SK-N-SH treated with all-trans-retinoic acid at 6 μM for 48 hours (cell line): ENCODE measurements at regions not wholly inside any gene's neighbourhood (a gene's known extent, or its start where the extent isn't known, plus 50 kb on each side); places are given as distances from the start of the nearest gene placed in this dataset.

ENCODE experiments used
- ATAC-seq: fragments of 200-7000 bp; cut with Tn5 transposase; 3 replicates; pipeline ENCODE4 v1.9.1; 2020; ENCODE audit warnings: mild to moderate bottlenecking, moderate library complexity
- ARNTL ChIP-seq: fragments of 450-650 bp; formaldehyde crosslinking; IDR thresholded peaks from 2 replicates; pipeline ENCODE4 v1.5.0; 2020; ENCODE audit warnings: low read depth, mild to moderate bottlenecking, moderate library complexity, borderline replicate concordance
- BACH2 ChIP-seq: fragments of 250-450 bp; sonication (Bioruptor Pico); IDR thresholded peaks from 2 replicates; pipeline ENCODE4 v1.9.0; 2021; ENCODE audit warnings: mild to moderate bottlenecking, borderline replicate concordance
- CREB5 ChIP-seq: fragments of 250-450 bp; sonication (Bioruptor Pico); IDR thresholded peaks from 2 replicates; pipeline ENCODE4 v1.5.1; 2020; ENCODE audit warnings: low read depth, mild to moderate bottlenecking, moderate library complexity
- CSDC2 ChIP-seq: fragments of 250-450 bp; sonication (Bioruptor Pico); IDR thresholded peaks from 2 replicates; pipeline ENCODE4 v1.5.0; 2020; ENCODE audit warnings: mild to moderate bottlenecking, moderate library complexity
- CSRNP3 ChIP-seq: fragments of 250-450 bp; sonication (Bioruptor Pico); IDR thresholded peaks from 2 replicates; pipeline ENCODE4 v1.5.1; 2021; ENCODE audit warnings: mild to moderate bottlenecking, moderate library complexity
- GLIS3 ChIP-seq: fragments of 250-450 bp; sonication (Bioruptor Pico); IDR thresholded peaks from 2 replicates; pipeline ENCODE4 v1.5.0; 2020; ENCODE audit warnings: mild to moderate bottlenecking, moderate library complexity
- ISL1 ChIP-seq: fragments of 250-450 bp; sonication (Bioruptor Pico); IDR thresholded peaks from 2 replicates; pipeline ENCODE4 v2.1.2; 2022; ENCODE audit warnings: mild to moderate bottlenecking, moderate library complexity
- OSR1 ChIP-seq: fragments of 250-450 bp; sonication (Bioruptor Pico); IDR thresholded peaks from 2 replicates; pipeline ENCODE4 v1.8.0; 2022; ENCODE audit warnings: moderate library complexity, mild to moderate bottlenecking, inconsistent platforms
- POU6F1 ChIP-seq: fragments of 250-450 bp; sonication (Bioruptor Pico); IDR thresholded peaks from 2 replicates; pipeline ENCODE4 v1.8.0; 2021; ENCODE audit warnings: low read depth, mild to moderate bottlenecking, moderate library complexity, borderline replicate concordance
- PPARA ChIP-seq: fragments of 250-450 bp; sonication (Bioruptor Pico); IDR thresholded peaks from 2 replicates; pipeline ENCODE4 v1.5.0; 2020; ENCODE audit warnings: mild to moderate bottlenecking, borderline replicate concordance
- RARB ChIP-seq: fragments of 250-450 bp; sonication (Bioruptor Pico); IDR thresholded peaks from 2 replicates; pipeline ENCODE4 v1.8.0; 2021; ENCODE audit warnings: mild to moderate bottlenecking, moderate library complexity
- SNAI2 ChIP-seq: fragments of 250-450 bp; sonication (Bioruptor Pico); IDR thresholded peaks from 2 replicates; pipeline ENCODE4 v1.5.0; 2020; ENCODE audit warnings: mild to moderate bottlenecking, moderate library complexity
- TOX ChIP-seq: fragments of 250-450 bp; sonication (Bioruptor Pico); IDR thresholded peaks from 2 replicates; pipeline ENCODE4 v1.8.0; 2021; ENCODE audit warnings: mild to moderate bottlenecking, moderate library complexity, borderline replicate concordance
- ZC3H10 ChIP-seq: fragments of 250-450 bp; sonication (Bioruptor Pico); IDR thresholded peaks from 2 replicates; pipeline ENCODE4 v1.5.1; 2021; ENCODE audit warnings: mild to moderate bottlenecking, moderate library complexity
- ZFP3 ChIP-seq: fragments of 250-450 bp; sonication (Bioruptor Pico); IDR thresholded peaks from 2 replicates; pipeline ENCODE4 v1.5.0; 2020; ENCODE audit warnings: mild to moderate bottlenecking, moderate library complexity
- ZFP30 ChIP-seq: fragments of 450-650 bp; formaldehyde crosslinking; IDR thresholded peaks from 2 replicates; pipeline ENCODE4 v1.5.0; 2022; ENCODE audit warnings: mild to moderate bottlenecking, moderate library complexity
- ZNF565 ChIP-seq: fragments of 450-650 bp; formaldehyde crosslinking; conservative IDR thresholded peaks from 2 replicates; pipeline ENCODE4 v1.5.0; 2020; ENCODE audit warnings: low read depth, mild to moderate bottlenecking, moderate library complexity
- ZNF8 ChIP-seq: fragments of 450-650 bp; formaldehyde crosslinking; IDR thresholded peaks from 2 replicates; pipeline ENCODE4 v1.5.0; 2020; ENCODE audit warnings: mild to moderate bottlenecking, moderate library complexity
- TF ChIP-seq, protein P1 (sequence below): fragments of 250-450 bp; sonication (Bioruptor Pico); IDR thresholded peaks from 2 replicates; pipeline ENCODE4 v1.8.0; 2020; ENCODE audit warnings: mild to moderate bottlenecking, moderate library complexity, borderline replicate concordance
- TF ChIP-seq, protein P2 (sequence below): fragments of 250-450 bp; sonication (Bioruptor Pico); IDR thresholded peaks from 2 replicates; pipeline ENCODE4 v1.5.0; 2020; ENCODE audit warnings: mild to moderate bottlenecking, moderate library complexity

DNA sequence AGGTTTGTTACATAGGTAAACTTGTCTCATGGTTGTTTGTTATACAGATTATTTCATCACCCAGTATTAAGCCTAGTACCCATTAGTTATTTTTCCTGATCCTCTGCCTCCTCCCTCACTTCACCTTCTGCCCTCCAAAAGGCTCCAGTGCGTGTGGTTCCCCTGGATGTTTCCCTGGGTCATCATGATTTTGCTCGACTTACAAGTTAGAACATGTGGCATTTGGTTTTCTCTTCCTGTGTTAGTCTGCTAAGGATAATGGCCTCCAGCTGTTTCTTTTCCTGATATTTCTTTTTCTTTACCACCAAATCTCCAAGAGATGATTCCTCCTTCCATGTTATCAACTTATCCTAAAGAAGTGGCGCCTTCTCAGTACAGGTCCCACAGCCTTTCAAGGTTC is 543.1 kb upstream of the ADGRL3 start:
- TF ChIP-seq TOX (no peak), GLIS3 (CRISPR knock-in tag) (no peak), BACH2 (CRISPR knock-in tag) (no peak), CREB5 (CRISPR knock-in tag) (no peak), RARB (CRISPR knock-in tag) (no peak), ZFP30 (CRISPR knock-in tag) (no peak), OSR1 (no peak), SNAI2 (CRISPR knock-in tag) (no peak), PPARA (CRISPR knock-in tag) (no peak), ZNF8 (no peak), ARNTL (CRISPR knock-in tag) (no peak), ZFP3 (CRISPR knock-in tag) (no peak), CSDC2 (CRISPR knock-in tag) (no peak), CSRNP3 (no peak), ZC3H10 (CRISPR knock-in tag) (no peak)
- TF ChIP-seq, protein P1, sequence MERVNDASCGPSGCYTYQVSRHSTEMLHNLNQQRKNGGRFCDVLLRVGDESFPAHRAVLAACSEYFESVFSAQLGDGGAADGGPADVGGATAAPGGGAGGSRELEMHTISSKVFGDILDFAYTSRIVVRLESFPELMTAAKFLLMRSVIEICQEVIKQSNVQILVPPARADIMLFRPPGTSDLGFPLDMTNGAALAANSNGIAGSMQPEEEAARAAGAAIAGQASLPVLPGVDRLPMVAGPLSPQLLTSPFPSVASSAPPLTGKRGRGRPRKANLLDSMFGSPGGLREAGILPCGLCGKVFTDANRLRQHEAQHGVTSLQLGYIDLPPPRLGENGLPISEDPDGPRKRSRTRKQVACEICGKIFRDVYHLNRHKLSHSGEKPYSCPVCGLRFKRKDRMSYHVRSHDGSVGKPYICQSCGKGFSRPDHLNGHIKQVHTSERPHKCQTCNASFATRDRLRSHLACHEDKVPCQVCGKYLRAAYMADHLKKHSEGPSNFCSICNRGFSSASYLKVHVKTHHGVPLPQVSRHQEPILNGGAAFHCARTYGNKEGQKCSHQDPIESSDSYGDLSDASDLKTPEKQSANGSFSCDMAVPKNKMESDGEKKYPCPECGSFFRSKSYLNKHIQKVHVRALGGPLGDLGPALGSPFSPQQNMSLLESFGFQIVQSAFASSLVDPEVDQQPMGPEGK (CRISPR knock-in tag), result no peak
- TF ChIP-seq, protein P2, sequence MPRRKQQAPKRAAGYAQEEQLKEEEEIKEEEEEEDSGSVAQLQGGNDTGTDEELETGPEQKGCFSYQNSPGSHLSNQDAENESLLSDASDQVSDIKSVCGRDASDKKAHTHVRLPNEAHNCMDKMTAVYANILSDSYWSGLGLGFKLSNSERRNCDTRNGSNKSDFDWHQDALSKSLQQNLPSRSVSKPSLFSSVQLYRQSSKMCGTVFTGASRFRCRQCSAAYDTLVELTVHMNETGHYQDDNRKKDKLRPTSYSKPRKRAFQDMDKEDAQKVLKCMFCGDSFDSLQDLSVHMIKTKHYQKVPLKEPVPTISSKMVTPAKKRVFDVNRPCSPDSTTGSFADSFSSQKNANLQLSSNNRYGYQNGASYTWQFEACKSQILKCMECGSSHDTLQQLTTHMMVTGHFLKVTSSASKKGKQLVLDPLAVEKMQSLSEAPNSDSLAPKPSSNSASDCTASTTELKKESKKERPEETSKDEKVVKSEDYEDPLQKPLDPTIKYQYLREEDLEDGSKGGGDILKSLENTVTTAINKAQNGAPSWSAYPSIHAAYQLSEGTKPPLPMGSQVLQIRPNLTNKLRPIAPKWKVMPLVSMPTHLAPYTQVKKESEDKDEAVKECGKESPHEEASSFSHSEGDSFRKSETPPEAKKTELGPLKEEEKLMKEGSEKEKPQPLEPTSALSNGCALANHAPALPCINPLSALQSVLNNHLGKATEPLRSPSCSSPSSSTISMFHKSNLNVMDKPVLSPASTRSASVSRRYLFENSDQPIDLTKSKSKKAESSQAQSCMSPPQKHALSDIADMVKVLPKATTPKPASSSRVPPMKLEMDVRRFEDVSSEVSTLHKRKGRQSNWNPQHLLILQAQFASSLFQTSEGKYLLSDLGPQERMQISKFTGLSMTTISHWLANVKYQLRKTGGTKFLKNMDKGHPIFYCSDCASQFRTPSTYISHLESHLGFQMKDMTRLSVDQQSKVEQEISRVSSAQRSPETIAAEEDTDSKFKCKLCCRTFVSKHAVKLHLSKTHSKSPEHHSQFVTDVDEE, result no peak
- ATAC-seq, result no peak

DNA sequence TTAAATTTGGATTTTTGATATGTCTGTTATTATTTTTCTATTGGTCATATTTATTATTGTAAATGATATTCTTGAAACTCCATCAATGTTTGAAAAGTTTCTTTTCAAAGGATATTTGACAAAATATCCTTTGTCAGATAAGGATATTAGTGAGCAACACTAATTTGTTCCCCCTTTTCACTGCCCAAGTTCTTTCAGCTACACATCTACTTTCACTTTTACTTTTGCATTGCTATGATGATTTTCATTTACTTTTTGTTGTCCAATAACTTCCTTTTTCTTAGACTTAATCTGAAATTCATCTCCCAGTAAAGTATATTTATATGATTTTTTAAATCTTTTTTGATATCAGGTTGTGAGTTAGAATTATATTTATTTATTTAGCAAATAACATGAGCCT is 542.3 kb upstream of the ADGRL3 start:
- no peak for ATAC-seq
- TF ChIP-seq ISL1 (CRISPR knock-in tag) (no peak), RARB (CRISPR knock-in tag) (no peak), POU6F1 (CRISPR knock-in tag) (no peak), CSDC2 (CRISPR knock-in tag) (no peak), CSRNP3 (no peak), ZNF565 (CRISPR knock-in tag) (no peak), SNAI2 (CRISPR knock-in tag) (no peak)
- TF ChIP-seq, protein P1 (CRISPR knock-in tag), result no peak
